ENCODE measurements at regions not wholly inside any gene's neighbourhood (a gene's known extent, or its start where the extent isn't known, plus 50 kb on each side); places are given as distances from the start of the nearest gene placed in this dataset.
"Not testable (repeated sequence)": the region's sequence is repeated elsewhere in the genome, so short reads cannot be mapped to it uniquely, and the experiment has no call there.

- H3K23me2 ChIP-seq (ENCODE audit: low read depth, low read length); H4K91ac ChIP-seq (replicated peaks; ENCODE audit: insufficient read length, low read length); H4K20me1 ChIP-seq (replicated peaks in 1 of 2; ENCODE audit: control insufficient read depth in 1 of 2, insufficient read depth in 2 of 2, low read length in 2 of 2); H2BK20ac ChIP-seq (ENCODE audit: low read length); H3K27ac ChIP-seq (ENCODE audit: low read depth, low read length); FAIRE-seq; H3K23ac ChIP-seq (ENCODE audit: insufficient read length); H3K4me1 ChIP-seq (replicated peaks in 1 of 4; ENCODE audit: control insufficient read depth in 3 of 4, insufficient read depth in 4 of 4, low read length in 3 of 4); H3K79me1 ChIP-seq (ENCODE audit: low read depth, low read length); H3K27me3 ChIP-seq (replicated peaks in 1 of 4; ENCODE audit: control insufficient read depth in 3 of 4, extremely low read depth in 1 of 4, insufficient read depth in 3 of 4, low read length in 3 of 4); DNase-seq (ENCODE audit: low read depth in 1 of 2, low spot score in 2 of 2); H3K18ac ChIP-seq (ENCODE audit: extremely low read depth, low read length); H3K36me3 ChIP-seq (ENCODE audit: control insufficient read depth in 2 of 4, insufficient read depth in 4 of 4, low read length in 3 of 4); H4K5ac ChIP-seq (ENCODE audit: insufficient read length, low read depth, low read length); H3K4ac ChIP-seq (replicated peaks; ENCODE audit: insufficient read length, low read depth, low read length); H2AFZ ChIP-seq (ENCODE audit: low read length); H3K9ac ChIP-seq (replicated peaks in 1 of 4; ENCODE audit: extremely low read depth in 1 of 4, low read depth in 3 of 4, low read length in 3 of 4); H2AK5ac ChIP-seq (ENCODE audit: low read depth, low read length); H3K4me3 ChIP-seq (ENCODE audit: extremely low read depth in 1 of 4, insufficient read depth in 2 of 4, low read depth in 3 of 4, low read length in 4 of 4); H4K8ac ChIP-seq (ENCODE audit: extremely low read depth, insufficient read depth, low read length); H2BK120ac ChIP-seq (replicated peaks; ENCODE audit: low read depth, low read length); H2BK15ac ChIP-seq (ENCODE audit: low read length); H3K79me2 ChIP-seq (ENCODE audit: control insufficient read depth in 1 of 2, insufficient read depth in 2 of 2, low read length in 2 of 2); H3K14ac ChIP-seq (ENCODE audit: insufficient read length); H2BK12ac ChIP-seq (ENCODE audit: low read depth, low read length); H2BK5ac ChIP-seq (ENCODE audit: low read depth, low read length); H3K56ac ChIP-seq (replicated peaks; ENCODE audit: insufficient read length, low read depth, low read length); H3K9me3 ChIP-seq (ENCODE audit: insufficient read depth in 2 of 2, low read depth in 1 of 2, low read length in 1 of 2); CTCF ChIA-PET (ENCODE audit: partially characterized antibody); H3K4me2 ChIP-seq (ENCODE audit: insufficient read depth in 1 of 2, low read depth in 2 of 2, low read length in 2 of 2): not testable (repeated sequence)
- 94% methylated on average over 3 of the region's 7 CpGs; no CpG with 5 or more reads in 1 of the 2 experiments for WGBS, 2 experiments (ENCODE audit: extremely low coverage in 1 of 2, insufficient coverage in 1 of 2, insufficient read length in 1 of 2, insufficient replicate concordance in 2 of 2, low coverage in 1 of 2, low lambda C conversion rate in 2 of 2, missing lambda C conversion rate in 1 of 2)
- POLR2A ChIA-PET (ENCODE audit: partially characterized antibody): interaction anchor here (0.6 kb wide), 1 partner anchor 29 kb away, joined by 3 read pairs; no protein-coding TSS in a partner anchor
Measured at GRCh38 chr2:66144324-66144723, 290.6 kb upstream of the MEIS1 start.
